H1 (cell line): ENCODE measurements at regions not wholly inside any gene's neighbourhood (a gene's known extent, or its start where the extent isn't known, plus 50 kb on each side); places are given as distances from the start of the nearest gene placed in this dataset.

Experiments used
- CTCF ChIA-PET: fragments of 300-600 bp; sonication (Branson Sonifier 250); formaldehyde crosslinking; loops from one replicate; lab custom pipeline; 2021; ENCODE audit not compliant: partially characterized antibody; lab: Charles Lee
- POLR2A ChIA-PET: fragments of 300-600 bp; sonication (Branson Sonifier 250); formaldehyde crosslinking; loops from one replicate; lab custom pipeline; 2021; ENCODE audit warnings: inconsistent platforms; ENCODE audit not compliant: partially characterized antibody; lab: Charles Lee
- DNase-seq, 2 experiments: peaks; one replicate each; pipeline versions ENCODE4 v3.0.0 to v3.0.0-alpha.2; 2010 to 2022; ENCODE audit warnings: low spot score in 2 of 2, low read depth in 1 of 2, mixed read lengths in 1 of 2
- FAIRE-seq: peaks from 2 replicates; lab custom pipeline; 2011; peaks lifted over from hg19 to GRCh38; lab: Jason Lieb, UNC
- H2AFZ ChIP-seq: 2 replicates; pipeline ENCODE4 v1.8.1; 2012; ENCODE audit warnings: low read length, inconsistent platforms
- H2AK5ac ChIP-seq: 2 replicates; pipeline ENCODE4 v1.6.1; 2013; ENCODE audit warnings: low read depth, low read length
- H2BK120ac ChIP-seq: replicated peaks from 2 replicates; pipeline ENCODE3; 2013; ENCODE audit warnings: low read depth, low read length, inconsistent platforms
- H2BK12ac ChIP-seq: 2 replicates; pipeline ENCODE4 v1.6.1; 2013; ENCODE audit warnings: low read depth, low read length
- H2BK15ac ChIP-seq: 2 replicates; pipeline ENCODE4 v1.6.1; 2013; ENCODE audit warnings: low read length
- H2BK20ac ChIP-seq: 2 replicates; pipeline ENCODE4 v1.6.1; 2013; ENCODE audit warnings: low read length
- H2BK5ac ChIP-seq: 2 replicates; pipeline ENCODE4 v1.6.1; 2013; ENCODE audit warnings: low read depth, low read length
- H3K14ac ChIP-seq: 2 replicates; pipeline ENCODE4 v1.6.1; 2013; ENCODE audit warnings: inconsistent platforms; ENCODE audit not compliant: insufficient read length
- H3K18ac ChIP-seq: 2 replicates; pipeline ENCODE4 v1.6.1; 2013; ENCODE audit warnings: low read length; ENCODE audit errors: extremely low read depth
- H3K23ac ChIP-seq: 2 replicates; pipeline ENCODE4 v1.6.1; 2013; ENCODE audit warnings: inconsistent platforms; ENCODE audit not compliant: insufficient read length
- H3K23me2 ChIP-seq: 2 replicates; pipeline ENCODE4 v1.6.1; 2013; ENCODE audit warnings: low read depth, low read length
- H3K27ac ChIP-seq: 2 replicates; pipeline ENCODE4 v1.6.1; 2011; ENCODE audit warnings: low read depth, low read length, inconsistent platforms
- H3K27me3 ChIP-seq, 4 experiments: replicated peaks in 1 of 4; 1 replicate in 1 of 4; 2 replicates in 3 of 4; pipeline versions ENCODE4 v1.6.1 to v1.8.1; 2011 to 2013; ENCODE audit warnings: low read length in 3 of 4, mild to moderate bottlenecking in 3 of 4, inconsistent platforms in 2 of 4, mixed read lengths in 2 of 4, moderate library complexity in 1 of 4; ENCODE audit not compliant: control insufficient read depth in 3 of 4, insufficient read depth in 3 of 4; ENCODE audit errors: extremely low read depth in 1 of 4
- H3K36me3 ChIP-seq, 4 experiments: 2 replicates each; pipeline versions ENCODE4 v1.6.1 to v1.8.1; 2011 to 2013; ENCODE audit warnings: mild to moderate bottlenecking in 4 of 4, low read length in 3 of 4, moderate library complexity in 2 of 4, control low read depth in 1 of 4, inconsistent platforms in 1 of 4; ENCODE audit not compliant: insufficient read depth in 4 of 4, control insufficient read depth in 2 of 4
- H3K4ac ChIP-seq: replicated peaks from 2 replicates; pipeline ENCODE3; 2013; ENCODE audit warnings: low read length, low read depth, mixed read lengths, inconsistent platforms; ENCODE audit not compliant: insufficient read length
- H3K4me1 ChIP-seq, 4 experiments: replicated peaks in 1 of 4; 1 replicate in 1 of 4; 2 replicates in 3 of 4; pipeline versions ENCODE4 v1.6.1 to v1.8.1; 2011 to 2013; ENCODE audit warnings: low read length in 3 of 4, inconsistent platforms in 2 of 4, mixed read lengths in 1 of 4; ENCODE audit not compliant: insufficient read depth in 4 of 4, control insufficient read depth in 3 of 4
- H3K4me2 ChIP-seq, 2 experiments: 2 replicates each; pipeline versions ENCODE4 v1.6.1 to v1.8.1; 2011 to 2013; ENCODE audit warnings: low read depth in 2 of 2, low read length in 2 of 2, control low read depth in 1 of 2, inconsistent platforms in 1 of 2, mild to moderate bottlenecking in 1 of 2; ENCODE audit not compliant: insufficient read depth in 1 of 2
- H3K4me3 ChIP-seq, 4 experiments: fragments of 200-600, 300-600 bp in 1 of 4; sonication (generic), shearing (Covaris generic), sonication (Bioruptor Twin) in 1 of 4; 2 replicates each; pipeline versions ENCODE4 v1.5.1 to v1.8.1; 2011 to 2016; ENCODE audit warnings: low read length in 4 of 4, low read depth in 3 of 4, control low read depth in 2 of 4, inconsistent platforms in 2 of 4, mild to moderate bottlenecking in 2 of 4, mixed read lengths in 1 of 4, moderate library complexity in 1 of 4; ENCODE audit not compliant: insufficient read depth in 2 of 4; ENCODE audit errors: extremely low read depth in 1 of 4
- H3K56ac ChIP-seq: replicated peaks from 2 replicates; pipeline ENCODE3; 2013; ENCODE audit warnings: low read depth, mild to moderate bottlenecking, mixed read lengths, low read length, inconsistent platforms; ENCODE audit not compliant: insufficient read length
- H3K79me1 ChIP-seq: 2 replicates; pipeline ENCODE4 v1.6.1; 2013; ENCODE audit warnings: low read depth, low read length, control low read depth
- H3K79me2 ChIP-seq, 2 experiments: 2 replicates each; pipeline versions ENCODE4 v1.6.1 to v1.8.1; 2012 to 2013; ENCODE audit warnings: low read length in 2 of 2, mild to moderate bottlenecking in 2 of 2, inconsistent platforms in 1 of 2; ENCODE audit not compliant: insufficient read depth in 2 of 2, control insufficient read depth in 1 of 2
- H3K9ac ChIP-seq, 4 experiments: replicated peaks in 1 of 4; 1 replicate in 1 of 4; 2 replicates in 3 of 4; pipeline versions ENCODE4 v1.6.1 to v1.8.1; 2011 to 2013; ENCODE audit warnings: low read depth in 3 of 4, low read length in 3 of 4, control low read depth in 2 of 4, mild to moderate bottlenecking in 2 of 4, moderate library complexity in 2 of 4, inconsistent platforms in 1 of 4; ENCODE audit errors: extremely low read depth in 1 of 4
- H3K9me3 ChIP-seq, 2 experiments: 2 replicates each; pipeline versions ENCODE4 v1.6.1 to v1.8.1; 2012 to 2013; ENCODE audit warnings: mild to moderate bottlenecking in 2 of 2, moderate library complexity in 2 of 2, control low read depth in 1 of 2, inconsistent platforms in 1 of 2, low read depth in 1 of 2, low read length in 1 of 2, mixed read lengths in 1 of 2; ENCODE audit not compliant: insufficient read depth in 2 of 2
- H4K20me1 ChIP-seq, 2 experiments: replicated peaks in 1 of 2; 2 replicates each; pipeline versions ENCODE3 to v1.8.1; 2011 to 2013; ENCODE audit warnings: inconsistent platforms in 2 of 2, low read length in 2 of 2, mild to moderate bottlenecking in 1 of 2; ENCODE audit not compliant: insufficient read depth in 2 of 2, control insufficient read depth in 1 of 2
- H4K5ac ChIP-seq: 2 replicates; pipeline ENCODE4 v1.6.1; 2013; ENCODE audit warnings: low read length, low read depth, mixed read lengths, inconsistent platforms; ENCODE audit not compliant: insufficient read length
- H4K8ac ChIP-seq: 2 replicates; pipeline ENCODE4 v1.8.0; 2013; ENCODE audit warnings: mild to moderate bottlenecking, moderate library complexity, low read length, inconsistent platforms; ENCODE audit not compliant: insufficient read depth; ENCODE audit errors: extremely low read depth
- H4K91ac ChIP-seq: replicated peaks from 2 replicates; pipeline ENCODE3; 2013; ENCODE audit warnings: low read length, mixed read lengths, inconsistent platforms; ENCODE audit not compliant: insufficient read length
- CBX8 ChIP-seq: fragments of 300-800, 300-1000 bp; sonication (generic); IDR thresholded peaks from 2 replicates; pipeline ENCODE4 v1.7.1; 2016; ENCODE audit warnings: low read depth, low read length, borderline replicate concordance
- CHD1 ChIP-seq: IDR thresholded peaks from 2 replicates; pipeline ENCODE4 v1.6.1; 2012; ENCODE audit warnings: low read depth, low read length, improper control_type of control experiment
- FOSL1 ChIP-seq: IDR thresholded peaks from 2 replicates; pipeline ENCODE4 v1.6.1; 2011; ENCODE audit warnings: mild to moderate bottlenecking, low read depth, low read length, moderate library complexity; ENCODE audit not compliant: insufficient read depth
- HDAC2 ChIP-seq, 2 experiments: fragments of 300-600 bp in 1 of 2; sonication (generic) in 1 of 2; IDR thresholded peaks; 2 replicates each; pipeline ENCODE4 v1.6.1; 2011 to 2012; ENCODE audit warnings: low read depth in 2 of 2, low read length in 2 of 2, mild to moderate bottlenecking in 2 of 2, moderate library complexity in 2 of 2, borderline replicate concordance in 1 of 2, inconsistent platforms in 1 of 2
- KDM1A ChIP-seq: fragments of 200-600, 300-600 bp; sonication (generic); IDR thresholded peaks from 2 replicates; pipeline ENCODE4 v1.7.1; 2016; ENCODE audit warnings: mild to moderate bottlenecking, low read length, borderline replicate concordance
- MAFK ChIP-seq: IDR thresholded peaks from 2 replicates; pipeline ENCODE4 v1.6.1; 2012; ENCODE audit warnings: low read depth, mild to moderate bottlenecking, improper control_type of control experiment, low read length
- POLR2A ChIP-seq, 2 experiments: IDR thresholded peaks; 1 replicate in 1 of 2; 2 replicates in 1 of 2; pipeline ENCODE4 v1.6.1; 2011; ENCODE audit warnings: low read depth in 2 of 2, low read length in 2 of 2, mild to moderate bottlenecking in 2 of 2; ENCODE audit errors: control extremely low read depth in 1 of 2
- RBBP5 ChIP-seq: IDR thresholded peaks from 2 replicates; pipeline ENCODE4 v1.7.1; 2012; ENCODE audit warnings: low read depth, mild to moderate bottlenecking, inconsistent platforms, low read length, moderate library complexity, borderline replicate concordance
- SAP30 ChIP-seq: fragments of 300-600 bp; sonication (generic); IDR thresholded peaks from 2 replicates; pipeline ENCODE4 v1.7.1; 2012; ENCODE audit warnings: low read length, moderate library complexity, mild to moderate bottlenecking, inconsistent platforms; ENCODE audit not compliant: insufficient read depth, insufficient replicate concordance
- SIN3A ChIP-seq, 2 experiments: IDR thresholded peaks in 1 of 2; conservative IDR thresholded peaks in 1 of 2; 2 replicates each; pipeline ENCODE4 v1.6.1; 2011 to 2012; ENCODE audit warnings: low read length in 2 of 2, improper control_type of control experiment in 1 of 2, low read depth in 1 of 2, mild to moderate bottlenecking in 1 of 2
- ZNF274 ChIP-seq: IDR thresholded peaks from 2 replicates; pipeline ENCODE4 v1.7.0; 2012; ENCODE audit warnings: low read length, borderline replicate concordance; ENCODE audit errors: extremely low read depth
- WGBS, 2 experiments: shearing (Covaris generic) in 1 of 2; methylation state at CpG; one replicate each; pipeline versions ENCODE4 v1.1.6 to v1.1.7; 2013 to 2015; ENCODE audit warnings: low lambda C conversion rate in 2 of 2, mixed read lengths in 2 of 2, inconsistent platforms in 1 of 2, low coverage in 1 of 2, missing lambda C conversion rate in 1 of 2; ENCODE audit not compliant: insufficient replicate concordance in 2 of 2, insufficient coverage in 1 of 2, insufficient read length in 1 of 2; ENCODE audit errors: extremely low coverage in 1 of 2, missing lambda C conversion rate in 1 of 2; 5-methylcytosine and 5-hydroxymethylcytosine counted together
- TF ChIP-seq, protein P1 (sequence below): IDR thresholded peaks from 2 replicates; pipeline ENCODE4 v1.6.1; 2012; ENCODE audit warnings: inconsistent platforms
- TF ChIP-seq, protein P2 (sequence below): IDR thresholded peaks from 2 replicates; pipeline ENCODE4 v1.6.1; 2011; ENCODE audit warnings: low read depth, mild to moderate bottlenecking, low read length; ENCODE audit not compliant: insufficient read depth

DNA sequence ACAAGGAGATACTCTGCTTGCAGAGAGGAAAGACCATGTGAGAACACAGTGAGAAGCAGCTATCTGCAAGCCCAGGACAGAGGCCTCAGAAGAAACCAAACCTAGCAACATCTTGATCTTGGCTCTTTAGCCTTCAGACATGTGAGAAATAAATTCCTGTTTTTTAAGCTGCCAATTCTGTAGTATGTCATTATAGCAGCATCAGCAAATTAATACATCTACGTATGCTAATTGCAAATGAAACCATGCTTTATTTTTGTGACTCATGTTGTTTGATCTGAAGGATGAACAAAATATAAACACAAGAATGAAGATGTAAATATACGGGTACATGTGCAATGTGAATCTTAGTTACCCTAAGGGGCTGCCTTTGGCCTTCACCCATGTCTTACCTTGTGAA, 714.4 kb upstream of the ARPP21 start:
- Histone ChIP-seq H4K5ac (no peak overlapping the region), H4K8ac (no peak overlapping the region), H3K27ac (no peak overlapping the region), H2BK120ac (no peak overlapping the region), H2AFZ (no peak overlapping the region), H2BK20ac (no peak overlapping the region), H4K20me1 (no peaks in the 10 kb centered on the region), H3K36me3 (no peaks in the 10 kb centered on the region), H2BK12ac (no peak overlapping the region), H3K9me3 (no peaks in the 10 kb centered on the region), H3K4me3 (no peak overlapping the region), H2AK5ac (no peak overlapping the region), H3K14ac (no peak overlapping the region), H3K4ac (no peak overlapping the region), H3K79me2 (no peaks in the 10 kb centered on the region), H2BK5ac (no peak overlapping the region), H3K23ac (no peak overlapping the region), H3K18ac (no peak overlapping the region), H3K27me3 (no peaks in the 10 kb centered on the region), H3K23me2 (no peaks in the 10 kb centered on the region), H4K91ac (no peak overlapping the region), H3K79me1 (no peaks in the 10 kb centered on the region), H3K4me1 (peaks cover 0 to 2% (median 0%) of the 10 kb centered on the region in 4 experiments; a peak in 1 of 7 replicates), H2BK15ac (no peak overlapping the region), H3K4me2 (no peak overlapping the region), H3K56ac (no peak overlapping the region), H3K9ac (no peak overlapping the region)
- CTCF ChIA-PET: no interaction called here
- DNase-seq: no peak
- no peak for FAIRE-seq
- 97% methylated on average over 2 of the region's 2 CpGs; no CpG with 5 or more reads in 1 of the 2 experiments for WGBS, 2 experiments
- POLR2A ChIA-PET: no interaction called here
- TF ChIP-seq, protein P1, sequence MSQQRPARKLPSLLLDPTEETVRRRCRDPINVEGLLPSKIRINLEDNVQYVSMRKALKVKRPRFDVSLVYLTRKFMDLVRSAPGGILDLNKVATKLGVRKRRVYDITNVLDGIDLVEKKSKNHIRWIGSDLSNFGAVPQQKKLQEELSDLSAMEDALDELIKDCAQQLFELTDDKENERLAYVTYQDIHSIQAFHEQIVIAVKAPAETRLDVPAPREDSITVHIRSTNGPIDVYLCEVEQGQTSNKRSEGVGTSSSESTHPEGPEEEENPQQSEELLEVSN: no peak
- TF ChIP-seq POLR2A (IDR thresholded peaks at IDR 0.05; ENCODE audit: control extremely low read depth in 1 of 2, low read depth in 2 of 2, low read length in 2 of 2): no peak
- TF ChIP-seq CHD1: no peak
- no peak for TF ChIP-seq MAFK
- TF ChIP-seq ZNF274: no peak
- TF ChIP-seq RBBP5: no peak
- TF ChIP-seq HDAC2 (IDR thresholded peaks at IDR 0.05; ENCODE audit: borderline replicate concordance in 1 of 2, low read depth in 2 of 2, low read length in 2 of 2): no peak
- no peak for TF ChIP-seq KDM1A
- TF ChIP-seq, protein P2, sequence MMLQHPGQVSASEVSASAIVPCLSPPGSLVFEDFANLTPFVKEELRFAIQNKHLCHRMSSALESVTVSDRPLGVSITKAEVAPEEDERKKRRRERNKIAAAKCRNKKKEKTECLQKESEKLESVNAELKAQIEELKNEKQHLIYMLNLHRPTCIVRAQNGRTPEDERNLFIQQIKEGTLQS: no peak
- TF ChIP-seq SAP30: no peak
- TF ChIP-seq FOSL1: no peak
- TF ChIP-seq SIN3A (conservative IDR thresholded peaks at IDR 0.05 in 1 of 2, IDR thresholded peaks at IDR 0.05 in 1 of 2; ENCODE audit: low read depth in 1 of 2, low read length in 2 of 2): no peak
- no peak for TF ChIP-seq CBX8
